ENCODE measurements at regions not wholly inside any gene's neighbourhood (a gene's known extent, or its start where the extent isn't known, plus 50 kb on each side); places are given as distances from the start of the nearest gene placed in this dataset.

GRCh38 chr5:57795203-57795602, 312.6 kb upstream of the ACTBL2 start:
- TF ChIP-seq CTCF (IDR thresholded peaks at IDR 0.05) (no peak), POLR2A (IDR thresholded peaks at IDR 0.05) (no peak)
